T-helper 2 cell treated with Interferon-gamma antibody and Interleukin-4, amounts not matched to agents 5 μg/mL and 100 μg/mL, for 36 hours (primary cell): ENCODE measurements at regions not wholly inside any gene's neighbourhood (a gene's known extent, or its start where the extent isn't known, plus 50 kb on each side); places are given as distances from the start of the nearest gene placed in this dataset.

Experiments used
- DNase-seq: peaks from one replicate; pipeline ENCODE4 v3.0.0; 2021; ENCODE audit warnings: low spot score
- H3K27ac Mint-ChIP-seq: one replicate; pipeline ENCODE4 v1.8.0; 2021; ENCODE audit warnings: mild to moderate bottlenecking, mixed read lengths
- H3K27me3 Mint-ChIP-seq: one replicate; pipeline ENCODE4 v1.8.0; 2021; ENCODE audit warnings: low read depth, mixed read lengths
- H3K36me3 Mint-ChIP-seq: one replicate; pipeline ENCODE4 v1.8.0; 2021; ENCODE audit warnings: low read depth, mixed read lengths
- H3K4me1 Mint-ChIP-seq: one replicate; pipeline ENCODE4 v1.8.0; 2021; ENCODE audit warnings: low read depth, mixed read lengths
- H3K4me3 Mint-ChIP-seq: one replicate; pipeline ENCODE4 v1.8.0; 2022; ENCODE audit warnings: mild to moderate bottlenecking, moderate library complexity, mixed read lengths
- H3K9me3 Mint-ChIP-seq: one replicate; pipeline ENCODE4 v1.8.0; 2021; ENCODE audit warnings: mixed read lengths

DNA sequence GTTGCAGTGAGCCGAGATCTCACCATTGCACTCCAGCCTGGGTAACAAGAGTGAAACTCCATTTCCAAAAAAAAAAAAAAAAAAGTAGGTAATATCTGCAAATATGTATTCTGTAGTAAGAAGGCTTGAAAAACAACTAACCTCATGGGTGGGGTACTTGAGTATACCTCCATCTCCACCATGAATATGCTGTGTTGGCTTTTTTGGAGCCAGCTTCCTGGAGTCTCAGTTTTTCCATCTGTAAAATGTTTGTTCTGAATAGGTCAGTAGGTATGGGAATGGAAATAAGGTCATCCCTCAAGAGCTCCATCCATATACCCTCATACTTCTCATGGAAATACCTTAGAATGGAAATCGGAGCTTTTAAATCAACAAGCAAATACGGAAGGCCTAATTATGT, 430.0 kb upstream of the FAM98A start:
- Mint-ChIP-seq H3K9me3 (no peaks in the 10 kb centered on the region), H3K4me3 (no peak overlapping the region), H3K27me3 (no peaks in the 10 kb centered on the region), H3K4me1 (no peaks in the 10 kb centered on the region), H3K36me3 (no peaks in the 10 kb centered on the region), H3K27ac (no peak overlapping the region)
- DNase-seq = no peak

DNA sequence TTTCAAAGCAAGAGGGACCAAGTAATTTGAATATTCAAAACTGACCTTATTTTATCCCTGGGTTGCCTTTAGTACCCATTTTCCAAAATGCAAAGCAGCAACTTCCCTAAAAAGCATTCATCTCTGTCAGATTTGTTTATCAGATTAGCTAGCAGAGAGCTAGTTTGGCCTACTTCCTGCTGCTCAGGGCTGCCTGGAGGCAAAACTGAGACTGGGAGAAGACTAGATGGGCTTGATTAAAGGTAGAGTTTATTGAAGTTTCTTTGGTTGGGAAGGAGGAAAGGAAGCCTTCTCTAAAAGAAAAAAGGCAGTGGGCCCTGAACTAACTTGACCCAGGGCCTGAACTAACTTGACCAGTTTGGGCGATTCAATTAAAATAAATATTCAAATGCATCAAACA, 426.1 kb upstream of the FAM98A start:
- Mint-ChIP-seq H3K4me3 (no peak overlapping the region), H3K4me1 (no peaks in the 10 kb centered on the region), H3K27ac (no peak overlapping the region), H3K27me3 (no peaks in the 10 kb centered on the region), H3K9me3 (peaks cover 3% of the 10 kb centered on the region), H3K36me3 (no peaks in the 10 kb centered on the region)
- DNase-seq = no peak

- H3K27me3 Mint-ChIP-seq = no peaks in the 10 kb centered on the region
- DNase-seq = no peak
- no peak overlapping the region for H3K4me3 Mint-ChIP-seq
These were observed 413.7 kb upstream of the FAM98A start for GRCh38 chr2:34012715-34013302.

GRCh38 chr2:34011684-34012083, 412.6 kb upstream of the FAM98A start:
- no peak overlapping the region for H3K4me3 Mint-ChIP-seq
- no peak for DNase-seq
- no peaks in the 10 kb centered on the region for H3K9me3 Mint-ChIP-seq
- H3K36me3 Mint-ChIP-seq = no peaks in the 10 kb centered on the region
- no peak overlapping the region for H3K27ac Mint-ChIP-seq
- no peaks in the 10 kb centered on the region for H3K4me1 Mint-ChIP-seq
- no peaks in the 10 kb centered on the region for H3K27me3 Mint-ChIP-seq

More at GRCh38 chr2:34012715-34013302, 413.7 kb upstream of the FAM98A start:
- no peaks in the 10 kb centered on the region for H3K4me1 Mint-ChIP-seq
- no peaks in the 10 kb centered on the region for H3K9me3 Mint-ChIP-seq
- H3K27ac Mint-ChIP-seq = no peak overlapping the region
- no peaks in the 10 kb centered on the region for H3K36me3 Mint-ChIP-seq

DNA sequence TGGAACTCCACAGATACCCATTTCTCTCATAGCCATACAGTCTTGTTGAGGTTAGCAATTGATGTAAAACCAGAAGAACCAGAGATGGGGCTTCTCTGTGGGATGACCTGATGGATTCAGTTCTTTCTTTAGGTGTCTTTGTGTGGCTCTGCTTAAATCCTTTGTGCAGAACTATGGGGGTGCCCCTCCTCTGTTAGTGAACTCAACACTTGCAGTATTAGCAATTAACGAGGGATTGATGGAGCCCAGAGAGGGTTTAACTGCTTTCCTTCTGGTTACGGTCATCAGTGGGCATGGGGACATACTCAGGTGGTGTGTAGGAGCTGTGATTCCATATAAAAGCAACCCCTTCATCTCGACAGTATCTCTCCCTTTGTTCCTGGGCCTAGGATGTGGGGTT, 406.8 kb upstream of the FAM98A start:
- DNase-seq = no peak
- peaks cover 6% of the 10 kb centered on the region for H3K9me3 Mint-ChIP-seq
- H3K27me3 Mint-ChIP-seq = no peaks in the 10 kb centered on the region
- no peaks in the 10 kb centered on the region for H3K36me3 Mint-ChIP-seq
- no peaks in the 10 kb centered on the region for H3K4me1 Mint-ChIP-seq
- no peak overlapping the region for H3K4me3 Mint-ChIP-seq
- no peak overlapping the region for H3K27ac Mint-ChIP-seq

- no peak for DNase-seq
- H3K27ac Mint-ChIP-seq = no peak overlapping the region
- no peaks in the 10 kb centered on the region for H3K27me3 Mint-ChIP-seq
- H3K9me3 Mint-ChIP-seq = peaks cover 12% of the 10 kb centered on the region
- H3K36me3 Mint-ChIP-seq = no peaks in the 10 kb centered on the region
- H3K4me3 Mint-ChIP-seq = no peak overlapping the region
- H3K4me1 Mint-ChIP-seq = no peaks in the 10 kb centered on the region
These were observed 405.8 kb upstream of the FAM98A start for GRCh38 chr2:34004936-34005335.

DNA sequence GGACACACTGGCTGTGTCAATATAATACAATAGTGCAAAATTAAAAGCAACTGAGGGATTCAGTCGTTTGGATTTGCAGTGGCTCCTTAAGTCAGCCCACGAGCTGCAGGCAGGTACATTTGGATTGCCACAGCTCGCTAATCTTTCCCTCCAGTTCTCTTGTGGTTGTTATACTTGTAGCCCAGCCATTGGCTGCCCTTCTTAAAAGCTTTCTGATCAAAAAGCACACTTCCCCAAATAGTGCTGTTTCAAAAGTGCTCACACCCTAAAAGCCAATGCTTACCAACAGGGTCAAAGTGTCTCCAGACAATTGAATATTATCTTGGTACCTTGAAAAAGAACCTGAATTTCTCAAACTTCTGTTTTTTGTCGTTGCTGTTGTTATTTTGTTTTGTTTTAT, 404.7 kb upstream of the FAM98A start:
- DNase-seq = no peak
- H3K4me1 Mint-ChIP-seq = no peaks in the 10 kb centered on the region
- no peak overlapping the region for H3K27ac Mint-ChIP-seq
- no peaks in the 10 kb centered on the region for H3K36me3 Mint-ChIP-seq
- H3K4me3 Mint-ChIP-seq = no peak overlapping the region
- peaks cover 12% of the 10 kb centered on the region for H3K9me3 Mint-ChIP-seq
- no peaks in the 10 kb centered on the region for H3K27me3 Mint-ChIP-seq

- Mint-ChIP-seq H3K9me3 (peaks cover 27% of the 10 kb centered on the region), H3K27ac (no peak overlapping the region), H3K27me3 (no peaks in the 10 kb centered on the region), H3K4me3 (no peak overlapping the region), H3K36me3 (no peaks in the 10 kb centered on the region), H3K4me1 (no peaks in the 10 kb centered on the region)
- no peak for DNase-seq
These were observed 402.5 kb upstream of the FAM98A start for GRCh38 chr2:34001557-34001956.

DNA sequence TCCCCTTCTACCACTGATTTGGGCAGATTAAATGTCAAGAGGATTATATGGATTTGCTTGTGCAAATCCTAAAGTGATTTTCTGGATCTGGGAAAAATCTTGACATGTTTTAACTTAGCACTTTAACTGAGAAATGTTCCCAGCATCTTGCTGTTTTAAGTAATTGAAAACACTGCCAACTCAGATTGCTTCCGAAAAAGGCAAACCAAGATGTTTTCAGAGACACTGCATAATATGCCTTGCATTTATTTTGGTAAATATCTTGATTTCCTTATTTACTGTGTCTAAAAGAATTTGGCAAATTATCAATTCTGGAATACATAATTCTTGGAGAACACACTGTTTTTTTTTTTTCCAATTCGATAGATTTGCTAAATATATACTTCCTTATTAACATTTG, 385.0 kb upstream of the FAM98A start:
- no peaks in the 10 kb centered on the region for H3K27me3 Mint-ChIP-seq
- no peaks in the 10 kb centered on the region for H3K4me1 Mint-ChIP-seq
- H3K27ac Mint-ChIP-seq = no peak overlapping the region
- H3K9me3 Mint-ChIP-seq = no peaks in the 10 kb centered on the region
- H3K4me3 Mint-ChIP-seq = no peak overlapping the region
- no peaks in the 10 kb centered on the region for H3K36me3 Mint-ChIP-seq
- DNase-seq = no peak

DNA sequence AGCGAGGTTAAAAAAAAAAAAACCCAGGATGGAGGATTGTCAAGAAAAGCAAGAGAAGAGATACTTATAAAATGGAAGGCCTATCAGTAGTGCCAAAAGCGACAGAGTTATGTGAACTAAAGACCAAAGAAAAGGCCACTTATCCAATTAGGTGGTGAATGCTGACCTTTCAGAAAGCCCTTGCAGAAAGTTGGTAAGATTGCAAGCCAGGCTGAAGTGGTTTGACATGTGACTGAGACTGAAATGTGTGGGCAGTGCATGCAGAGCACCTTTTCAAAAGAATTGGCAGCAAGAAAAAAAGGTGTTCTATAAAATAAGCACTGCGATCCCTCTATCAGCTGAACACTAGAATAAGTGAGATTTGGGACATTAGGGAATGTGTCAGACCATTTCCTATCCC, 379.4 kb upstream of the FAM98A start:
- H3K4me3 Mint-ChIP-seq = no peak overlapping the region
- H3K4me1 Mint-ChIP-seq = no peaks in the 10 kb centered on the region
- no peak overlapping the region for H3K27ac Mint-ChIP-seq
- H3K9me3 Mint-ChIP-seq = no peaks in the 10 kb centered on the region
- H3K27me3 Mint-ChIP-seq = no peaks in the 10 kb centered on the region
- no peaks in the 10 kb centered on the region for H3K36me3 Mint-ChIP-seq
- DNase-seq = no peak

GRCh38 chr2:33975498-33975897, 376.4 kb upstream of the FAM98A start:
- no peaks in the 10 kb centered on the region for H3K9me3 Mint-ChIP-seq
- no peak for DNase-seq
- no peaks in the 10 kb centered on the region for H3K36me3 Mint-ChIP-seq
- H3K27ac Mint-ChIP-seq = no peak overlapping the region
- H3K27me3 Mint-ChIP-seq = no peaks in the 10 kb centered on the region
- H3K4me1 Mint-ChIP-seq = no peaks in the 10 kb centered on the region
- no peak overlapping the region for H3K4me3 Mint-ChIP-seq

DNA sequence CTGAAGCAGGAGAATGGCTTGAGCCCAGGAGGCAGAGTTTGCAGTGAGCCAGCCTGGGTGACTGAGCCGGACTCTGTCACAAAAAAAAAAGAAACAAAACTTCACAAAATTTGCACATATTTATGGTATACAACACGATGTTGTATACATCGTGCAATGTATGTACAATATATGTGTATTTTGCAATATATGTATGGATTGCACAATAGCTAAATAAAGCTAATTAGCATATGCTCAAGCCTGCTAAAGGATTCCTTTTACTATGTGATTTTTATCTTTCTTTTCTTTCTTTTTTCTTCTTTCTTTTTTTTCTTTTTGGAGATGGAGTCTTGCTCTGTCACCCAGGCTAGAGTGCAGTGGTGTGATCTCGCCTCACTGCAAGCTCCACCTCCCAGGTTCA, 368.0 kb upstream of the FAM98A start:
- Mint-ChIP-seq H3K36me3 (no peaks in the 10 kb centered on the region), H3K4me1 (no peaks in the 10 kb centered on the region), H3K9me3 (no peaks in the 10 kb centered on the region), H3K27ac (no peak overlapping the region), H3K4me3 (no peak overlapping the region), H3K27me3 (no peaks in the 10 kb centered on the region)
- no peak for DNase-seq

DNA sequence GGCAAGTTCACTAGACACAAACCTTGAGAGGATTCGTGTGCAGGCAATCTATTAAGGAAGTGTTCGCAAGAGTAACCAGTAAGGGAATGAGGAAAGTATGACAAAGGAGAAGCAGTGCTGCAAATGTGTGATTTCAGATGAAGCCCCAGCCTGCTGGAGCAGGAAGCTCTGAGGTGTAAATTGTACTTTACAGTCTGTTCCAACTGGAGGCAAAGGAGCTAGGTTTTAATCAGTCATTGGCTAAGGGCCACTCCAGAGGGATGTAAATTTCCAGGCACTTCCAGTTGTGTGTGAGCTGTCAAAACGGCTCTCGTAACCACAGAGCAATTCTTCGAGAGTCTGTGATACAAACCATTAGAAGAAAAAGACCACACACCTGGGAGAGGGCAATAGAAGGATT, 359.5 kb upstream of the FAM98A start:
- Mint-ChIP-seq H3K4me1 (no peaks in the 10 kb centered on the region), H3K4me3 (no peak overlapping the region), H3K27me3 (no peaks in the 10 kb centered on the region), H3K27ac (no peak overlapping the region), H3K9me3 (no peaks in the 10 kb centered on the region), H3K36me3 (no peaks in the 10 kb centered on the region)
- DNase-seq = no peak

DNA sequence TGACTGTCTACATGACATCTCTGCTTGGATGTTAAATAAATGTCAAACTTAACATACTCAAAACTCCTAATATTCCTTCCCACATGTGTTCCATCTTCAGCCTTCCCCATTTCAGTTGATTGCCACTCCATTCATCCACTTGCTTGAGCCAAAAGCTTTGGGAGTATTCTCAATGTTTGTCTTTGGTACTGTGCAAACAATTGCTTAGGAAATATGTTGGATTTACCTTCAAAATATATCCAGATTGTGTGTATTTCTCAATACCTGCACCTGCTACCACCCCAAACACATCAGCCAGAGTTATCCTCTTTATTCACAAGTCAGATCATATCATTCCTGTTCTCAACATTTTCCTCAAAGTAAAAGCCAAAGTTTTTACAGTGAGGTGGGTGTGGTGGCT, 350.3 kb upstream of the FAM98A start:
- peaks cover 4% of the 10 kb centered on the region for H3K9me3 Mint-ChIP-seq
- no peaks in the 10 kb centered on the region for H3K4me1 Mint-ChIP-seq
- no peaks in the 10 kb centered on the region for H3K36me3 Mint-ChIP-seq
- H3K4me3 Mint-ChIP-seq = no peak overlapping the region
- no peak for DNase-seq
- no peak overlapping the region for H3K27ac Mint-ChIP-seq
- no peaks in the 10 kb centered on the region for H3K27me3 Mint-ChIP-seq

DNA sequence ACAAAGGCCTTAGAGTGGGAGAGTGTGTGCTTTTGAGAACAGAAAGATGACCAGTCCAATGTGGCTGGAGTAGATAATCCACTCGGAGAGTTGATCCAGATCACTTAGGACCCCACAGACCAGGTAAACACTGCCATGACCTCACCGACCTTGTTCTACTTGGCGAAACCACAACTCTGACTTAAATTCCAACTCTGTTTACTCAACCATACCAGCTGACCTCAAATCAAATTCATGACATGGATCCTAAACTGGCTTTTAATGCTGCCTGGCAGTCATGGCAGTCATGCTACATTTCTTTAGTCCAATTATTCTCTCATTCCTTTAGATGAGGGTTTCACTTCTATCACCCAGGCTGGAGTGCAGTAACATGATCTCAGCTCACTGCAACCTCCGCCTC, 347.1 kb upstream of the FAM98A start:
- H3K27me3 Mint-ChIP-seq = no peaks in the 10 kb centered on the region
- H3K27ac Mint-ChIP-seq = no peak overlapping the region
- no peak overlapping the region for H3K4me3 Mint-ChIP-seq
- no peaks in the 10 kb centered on the region for H3K4me1 Mint-ChIP-seq
- no peak for DNase-seq
- H3K9me3 Mint-ChIP-seq = peaks cover 4% of the 10 kb centered on the region
- H3K36me3 Mint-ChIP-seq = no peaks in the 10 kb centered on the region
